ENCODE measurements at regions not wholly inside any gene's neighbourhood (a gene's known extent, or its start where the extent isn't known, plus 50 kb on each side); places are given as distances from the start of the nearest gene placed in this dataset.

DNA sequence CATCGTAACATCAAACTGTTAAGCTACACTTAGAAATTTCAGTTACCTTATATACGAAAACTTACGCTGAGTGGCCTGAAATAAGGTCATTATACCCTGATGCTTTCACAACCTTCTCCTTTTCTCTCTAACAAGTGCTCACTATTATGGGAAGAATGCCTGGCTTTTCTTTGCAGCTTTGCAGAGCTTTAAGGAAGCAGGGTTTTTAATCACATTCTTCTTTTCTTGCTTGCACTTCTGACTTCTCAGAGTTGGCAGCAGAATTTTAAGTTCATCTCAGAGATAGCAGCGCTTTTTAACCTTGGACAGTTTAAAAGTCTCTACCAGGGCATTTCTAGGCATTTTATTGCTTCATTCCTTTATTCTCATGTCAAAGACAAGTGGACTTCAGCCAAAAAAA, 285.1 kb downstream of the SPRY2 start:
- ChIA-PET CTCF (no interaction called here), POLR2A (no interaction called here)
- TF ChIP-seq, protein P1, sequence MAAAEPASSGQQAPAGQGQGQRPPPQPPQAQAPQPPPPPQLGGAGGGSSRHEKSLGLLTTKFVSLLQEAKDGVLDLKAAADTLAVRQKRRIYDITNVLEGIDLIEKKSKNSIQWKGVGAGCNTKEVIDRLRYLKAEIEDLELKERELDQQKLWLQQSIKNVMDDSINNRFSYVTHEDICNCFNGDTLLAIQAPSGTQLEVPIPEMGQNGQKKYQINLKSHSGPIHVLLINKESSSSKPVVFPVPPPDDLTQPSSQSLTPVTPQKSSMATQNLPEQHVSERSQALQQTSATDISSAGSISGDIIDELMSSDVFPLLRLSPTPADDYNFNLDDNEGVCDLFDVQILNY (CRISPR knock-in tag; IDR thresholded peaks at IDR 0.05) = no peak
- no peak for TF ChIP-seq NFATC4 (CRISPR knock-in tag; IDR thresholded peaks at IDR 0.05)
- TF ChIP-seq ETV6 (CRISPR knock-in tag; IDR thresholded peaks at IDR 0.05) = no peak
- TF ChIP-seq, protein P2, sequence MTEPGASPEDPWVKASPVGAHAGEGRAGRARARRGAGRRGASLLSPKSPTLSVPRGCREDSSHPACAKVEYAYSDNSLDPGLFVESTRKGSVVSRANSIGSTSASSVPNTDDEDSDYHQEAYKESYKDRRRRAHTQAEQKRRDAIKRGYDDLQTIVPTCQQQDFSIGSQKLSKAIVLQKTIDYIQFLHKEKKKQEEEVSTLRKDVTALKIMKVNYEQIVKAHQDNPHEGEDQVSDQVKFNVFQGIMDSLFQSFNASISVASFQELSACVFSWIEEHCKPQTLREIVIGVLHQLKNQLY (CRISPR knock-in tag; IDR thresholded peaks at IDR 0.05) = no peak
- no peak for TF ChIP-seq NR3C1 (CRISPR knock-in tag; conservative IDR thresholded peaks at IDR 0.05; ENCODE audit: low read depth)
- no peak for TF ChIP-seq GABPB1 (CRISPR knock-in tag; IDR thresholded peaks at IDR 0.05)
- TF ChIP-seq ZNF121 (CRISPR knock-in tag; IDR thresholded peaks at IDR 0.05) = no peak
- TF ChIP-seq SMAD3 (CRISPR knock-in tag; IDR thresholded peaks at IDR 0.05; ENCODE audit: borderline replicate concordance) = no peak
- TF ChIP-seq, protein P3, sequence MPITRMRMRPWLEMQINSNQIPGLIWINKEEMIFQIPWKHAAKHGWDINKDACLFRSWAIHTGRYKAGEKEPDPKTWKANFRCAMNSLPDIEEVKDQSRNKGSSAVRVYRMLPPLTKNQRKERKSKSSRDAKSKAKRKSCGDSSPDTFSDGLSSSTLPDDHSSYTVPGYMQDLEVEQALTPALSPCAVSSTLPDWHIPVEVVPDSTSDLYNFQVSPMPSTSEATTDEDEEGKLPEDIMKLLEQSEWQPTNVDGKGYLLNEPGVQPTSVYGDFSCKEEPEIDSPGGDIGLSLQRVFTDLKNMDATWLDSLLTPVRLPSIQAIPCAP (CRISPR knock-in tag; IDR thresholded peaks at IDR 0.05) = no peak
- peaks cover 13% of the 10 kb centered on the region for H3K4me1 Mint-ChIP-seq
- ATAC-seq = peak; percentile 48; the same call in 1 of the 2 replicates
- no peak for DNase-seq (ENCODE audit: low spot score)
- H3K4me3 Mint-ChIP-seq = no peak overlapping the region
- H3K27me3 Mint-ChIP-seq (ENCODE audit: low read depth) = no peaks in the 10 kb centered on the region; the same call in 1 of the 2 replicates
- H3K27ac Mint-ChIP-seq = no peak overlapping the region
- no peaks in the 10 kb centered on the region for H3K36me3 Mint-ChIP-seq
- peaks cover 18% of the 10 kb centered on the region for H3K9me3 Mint-ChIP-seq

DNA sequence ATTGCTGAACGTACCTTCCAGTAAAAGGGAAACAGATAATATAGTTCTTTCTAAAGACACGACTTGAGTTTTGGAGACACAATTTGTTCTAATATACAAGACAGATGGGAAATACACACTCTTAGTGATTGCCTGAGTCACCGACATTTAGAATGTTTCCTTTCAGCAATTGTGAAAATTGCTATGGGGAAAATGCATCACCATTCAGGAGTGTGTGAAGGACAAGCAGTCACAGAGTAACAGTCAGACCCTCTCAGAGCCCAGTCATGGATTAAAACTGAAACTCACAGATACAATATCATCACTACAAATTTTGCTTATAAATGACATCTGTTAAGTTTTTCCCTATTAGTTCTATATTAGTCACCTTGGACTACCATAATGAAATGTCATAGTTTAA, 286.1 kb downstream of the SPRY2 start:
- DNase-seq (ENCODE audit: low spot score) (no peak), ATAC-seq (no peak)
- ChIA-PET CTCF (no interaction called here), POLR2A (no interaction called here)
- TF ChIP-seq JUN (CRISPR knock-in tag; IDR thresholded peaks at IDR 0.05) (no peak), ZNF263 (CRISPR knock-in tag; IDR thresholded peaks at IDR 0.05; ENCODE audit: low read depth) (no peak), NR3C1 (CRISPR knock-in tag; conservative IDR thresholded peaks at IDR 0.05; ENCODE audit: low read depth) (no peak), SP1 (CRISPR knock-in tag; conservative IDR thresholded peaks at IDR 0.05) (no peak)
- TF ChIP-seq, protein P4, sequence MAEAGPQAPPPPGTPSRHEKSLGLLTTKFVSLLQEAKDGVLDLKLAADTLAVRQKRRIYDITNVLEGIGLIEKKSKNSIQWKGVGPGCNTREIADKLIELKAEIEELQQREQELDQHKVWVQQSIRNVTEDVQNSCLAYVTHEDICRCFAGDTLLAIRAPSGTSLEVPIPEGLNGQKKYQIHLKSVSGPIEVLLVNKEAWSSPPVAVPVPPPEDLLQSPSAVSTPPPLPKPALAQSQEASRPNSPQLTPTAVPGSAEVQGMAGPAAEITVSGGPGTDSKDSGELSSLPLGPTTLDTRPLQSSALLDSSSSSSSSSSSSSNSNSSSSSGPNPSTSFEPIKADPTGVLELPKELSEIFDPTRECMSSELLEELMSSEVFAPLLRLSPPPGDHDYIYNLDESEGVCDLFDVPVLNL (CRISPR knock-in tag; IDR thresholded peaks at IDR 0.05; ENCODE audit: borderline replicate concordance, low read depth) = no peak
- no peaks in the 10 kb centered on the region; the same call in 1 of the 2 replicates for H3K27me3 Mint-ChIP-seq (ENCODE audit: low read depth)
- no peaks in the 10 kb centered on the region for H3K36me3 Mint-ChIP-seq
- H3K27ac Mint-ChIP-seq = no peak overlapping the region
- no peak overlapping the region for H3K4me3 Mint-ChIP-seq
- peaks cover 12% of the 10 kb centered on the region for H3K9me3 Mint-ChIP-seq
- H3K4me1 Mint-ChIP-seq = peaks cover 13% of the 10 kb centered on the region

DNA sequence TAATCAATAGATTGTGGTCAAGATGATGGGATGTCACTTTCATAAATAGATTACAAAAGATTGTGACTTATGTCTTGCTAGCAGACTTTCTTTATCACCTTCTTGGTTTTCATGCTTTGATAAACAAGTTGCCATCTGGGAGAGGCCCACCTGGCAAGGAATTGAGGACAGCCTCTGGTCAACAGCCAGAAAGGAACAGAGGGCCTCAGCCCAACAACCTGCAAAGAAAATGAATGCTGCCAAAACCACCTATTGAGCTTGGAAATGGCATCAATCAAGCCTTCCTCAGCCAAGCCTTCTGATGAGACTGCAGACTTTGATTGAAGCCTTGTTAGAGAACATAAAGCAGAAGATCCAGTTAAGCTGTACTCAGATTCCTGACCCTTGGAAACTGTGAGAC, 288.6 kb downstream of the SPRY2 start:
- DNase-seq (ENCODE audit: low spot score) (no peak), ATAC-seq (no peak)
- H3K27ac Mint-ChIP-seq = no peak overlapping the region
- no peaks in the 10 kb centered on the region for H3K36me3 Mint-ChIP-seq
- TF ChIP-seq NR3C1 (CRISPR knock-in tag; conservative IDR thresholded peaks at IDR 0.05; ENCODE audit: low read depth) = no peak
- TF ChIP-seq, protein P5, sequence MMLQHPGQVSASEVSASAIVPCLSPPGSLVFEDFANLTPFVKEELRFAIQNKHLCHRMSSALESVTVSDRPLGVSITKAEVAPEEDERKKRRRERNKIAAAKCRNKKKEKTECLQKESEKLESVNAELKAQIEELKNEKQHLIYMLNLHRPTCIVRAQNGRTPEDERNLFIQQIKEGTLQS (CRISPR knock-in tag; conservative IDR thresholded peaks at IDR 0.05) = no peak
- TF ChIP-seq HMGA2 (CRISPR knock-in tag; IDR thresholded peaks at IDR 0.05) = no peak
- no peak for TF ChIP-seq SMAD3 (CRISPR knock-in tag; IDR thresholded peaks at IDR 0.05; ENCODE audit: borderline replicate concordance)
- TF ChIP-seq, protein P6, sequence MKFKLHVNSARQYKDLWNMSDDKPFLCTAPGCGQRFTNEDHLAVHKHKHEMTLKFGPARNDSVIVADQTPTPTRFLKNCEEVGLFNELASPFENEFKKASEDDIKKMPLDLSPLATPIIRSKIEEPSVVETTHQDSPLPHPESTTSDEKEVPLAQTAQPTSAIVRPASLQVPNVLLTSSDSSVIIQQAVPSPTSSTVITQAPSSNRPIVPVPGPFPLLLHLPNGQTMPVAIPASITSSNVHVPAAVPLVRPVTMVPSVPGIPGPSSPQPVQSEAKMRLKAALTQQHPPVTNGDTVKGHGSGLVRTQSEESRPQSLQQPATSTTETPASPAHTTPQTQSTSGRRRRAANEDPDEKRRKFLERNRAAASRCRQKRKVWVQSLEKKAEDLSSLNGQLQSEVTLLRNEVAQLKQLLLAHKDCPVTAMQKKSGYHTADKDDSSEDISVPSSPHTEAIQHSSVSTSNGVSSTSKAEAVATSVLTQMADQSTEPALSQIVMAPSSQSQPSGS (CRISPR knock-in tag; IDR thresholded peaks at IDR 0.05; ENCODE audit: borderline replicate concordance, low read depth) = no peak
- TF ChIP-seq SP1 (CRISPR knock-in tag; conservative IDR thresholded peaks at IDR 0.05) = no peak
- TF ChIP-seq JUN (CRISPR knock-in tag; IDR thresholded peaks at IDR 0.05) = no peak
- TF ChIP-seq SMAD4 (CRISPR knock-in tag; IDR thresholded peaks at IDR 0.05) = no peak
- TF ChIP-seq, protein P7, sequence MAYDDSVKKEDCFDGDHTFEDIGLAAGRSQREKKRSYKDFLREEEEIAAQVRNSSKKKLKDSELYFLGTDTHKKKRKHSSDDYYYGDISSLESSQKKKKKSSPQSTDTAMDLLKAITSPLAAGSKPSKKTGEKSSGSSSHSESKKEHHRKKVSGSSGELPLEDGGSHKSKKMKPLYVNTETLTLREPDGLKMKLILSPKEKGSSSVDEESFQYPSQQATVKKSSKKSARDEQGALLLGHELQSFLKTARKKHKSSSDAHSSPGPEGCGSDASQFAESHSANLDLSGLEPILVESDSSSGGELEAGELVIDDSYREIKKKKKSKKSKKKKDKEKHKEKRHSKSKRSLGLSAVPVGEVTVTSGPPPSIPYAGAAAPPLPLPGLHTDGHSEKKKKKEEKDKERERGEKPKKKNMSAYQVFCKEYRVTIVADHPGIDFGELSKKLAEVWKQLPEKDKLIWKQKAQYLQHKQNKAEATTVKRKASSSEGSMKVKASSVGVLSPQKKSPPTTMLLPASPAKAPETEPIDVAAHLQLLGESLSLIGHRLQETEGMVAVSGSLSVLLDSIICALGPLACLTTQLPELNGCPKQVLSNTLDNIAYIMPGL (CRISPR knock-in tag; IDR thresholded peaks at IDR 0.05) = no peak
- no peak for TF ChIP-seq ETV6 (CRISPR knock-in tag; IDR thresholded peaks at IDR 0.05)
- no peak for TF ChIP-seq OVOL2 (CRISPR knock-in tag; IDR thresholded peaks at IDR 0.05; ENCODE audit: borderline replicate concordance)
- no peak for TF ChIP-seq JAZF1 (CRISPR knock-in tag; IDR thresholded peaks at IDR 0.05)
- H3K9me3 Mint-ChIP-seq = peaks cover 5% of the 10 kb centered on the region
- H3K27me3 Mint-ChIP-seq (ENCODE audit: low read depth) = no peaks in the 10 kb centered on the region; the same call in 1 of the 2 replicates
- H3K4me1 Mint-ChIP-seq = peaks cover 27% of the 10 kb centered on the region
- ChIA-PET POLR2A (no interaction called here), CTCF (no interaction called here)
- H3K4me3 Mint-ChIP-seq = no peak overlapping the region
